Suprapubic skin (tissue), 4 donors: ENCODE measurements at regions not wholly inside any gene's neighbourhood (a gene's known extent, or its start where the extent isn't known, plus 50 kb on each side); places are given as distances from the start of the nearest gene placed in this dataset.

ENCODE experiments used
- CTCF ChIP-seq, 2 donors: fragments of 200-600 bp in 1 of 2; fragments of 450-650 bp in 1 of 2; sonication (generic) in 1 of 2; IDR thresholded peaks; one replicate each; pipeline ENCODE4 v1.5.1; 2016 to 2019; ENCODE audit warnings: antibody characterized with exemption in 2 of 2, mild to moderate bottlenecking in 1 of 2, moderate library complexity in 1 of 2
- EP300 ChIP-seq: sonication (generic); formaldehyde crosslinking; IDR thresholded peaks from one replicate; pipeline ENCODE4 v1.6.1; 2017; ENCODE audit warnings: antibody characterized with exemption
- POLR2A ChIP-seq, 2 donors: fragments of 450-650 bp; IDR thresholded peaks; one replicate each; pipeline ENCODE4 v1.6.1; 2017; ENCODE audit warnings: antibody characterized with exemption in 2 of 2, mild to moderate bottlenecking in 2 of 2, moderate library complexity in 2 of 2
- POLR2AphosphoS5 ChIP-seq, 3 donors: sonication (generic); formaldehyde crosslinking; IDR thresholded peaks; one replicate each; pipeline ENCODE4 v1.6.1; 2017; ENCODE audit warnings: antibody characterized with exemption in 3 of 3

- TF ChIP-seq CTCF (IDR thresholded peaks at IDR 0.05) (no peak), POLR2AphosphoS5 (IDR thresholded peaks at IDR 0.05) (no peak), POLR2A (IDR thresholded peaks at IDR 0.05) (no peak), EP300 (no peak)
Observed at GRCh38 chr5:121251954-121252353, 599.7 kb upstream of the FTMT start.
